Right atrium auricular region (tissue), 2 donors: ENCODE measurements at regions not wholly inside any gene's neighbourhood (a gene's known extent, or its start where the extent isn't known, plus 50 kb on each side); places are given as distances from the start of the nearest gene placed in this dataset.

Experiments
- DNase-seq: peaks from one replicate; pipeline ENCODE4 v3.0.0-alpha.2; 2019; ENCODE audit warnings: low spot score
- H3K27ac ChIP-seq, 2 donors: fragments of 200-600 bp; sonication (generic); 1 replicate in 1 of 2; 2 replicates in 1 of 2; pipeline ENCODE4 v1.5.1; 2016 to 2019
- H3K27me3 ChIP-seq, 2 donors: fragments of 200-600 bp; sonication (generic); one replicate each; pipeline versions ENCODE4 v1.5.1 to v1.6.0; 2017 to 2019
- H3K36me3 ChIP-seq: fragments of 200-600 bp; sonication (generic); one replicate; pipeline ENCODE4 v1.5.1; 2016
- H3K4me1 ChIP-seq, 2 donors: fragments of 200-600 bp; sonication (generic); one replicate each; pipeline versions ENCODE4 v1.5.1 to v1.6.0; 2017 to 2019
- H3K4me3 ChIP-seq, 2 donors: fragments of 200-600 bp; sonication (generic); 1 replicate in 1 of 2; 2 replicates in 1 of 2; pipeline ENCODE4 v1.5.1; 2017 to 2019; ENCODE audit warnings: mild to moderate bottlenecking in 1 of 2, moderate library complexity in 1 of 2
- H3K9me3 ChIP-seq, 2 donors: fragments of 200-600 bp; sonication (generic); one replicate each; pipeline ENCODE4 v1.5.1; 2019
- CTCF ChIP-seq, 2 donors: fragments of 200-600 bp; sonication (generic); IDR thresholded peaks; one replicate each; pipeline ENCODE4 v1.5.1; 2019; ENCODE audit warnings: antibody characterized with exemption in 2 of 2

- no peaks in the 10 kb centered on the region for H3K9me3 ChIP-seq
- DNase-seq = peak; percentile 92
- no peak overlapping the region for H3K4me3 ChIP-seq
- H3K36me3 ChIP-seq = no peaks in the 10 kb centered on the region
- H3K27me3 ChIP-seq = no peaks in the 10 kb centered on the region
- TF ChIP-seq CTCF (IDR thresholded peaks at IDR 0.05) = no peak
- peak overlapping the region; percentile 18 to 19 for H3K27ac ChIP-seq
- H3K4me1 ChIP-seq = peaks cover 3 to 41% of the 10 kb centered on the region in 2 donors
Measured at GRCh38 chr3:193982258-193982659, 153.7 kb upstream of the HES1 start.

GRCh38 chr3:193983846-193984818 is 151.8 kb upstream of the HES1 start:
- TF ChIP-seq CTCF (IDR thresholded peaks at IDR 0.05) = no peak
- no peaks in the 10 kb centered on the region for H3K36me3 ChIP-seq
- no peaks in the 10 kb centered on the region for H3K27me3 ChIP-seq
- H3K9me3 ChIP-seq = no peaks in the 10 kb centered on the region
- peaks cover 3 to 44% of the 10 kb centered on the region in 2 donors for H3K4me1 ChIP-seq
- no peak for DNase-seq
- peak overlapping the region in 1 of 2 donors; percentile 6 for H3K27ac ChIP-seq
- no peak overlapping the region for H3K4me3 ChIP-seq

GRCh38 chr3:193984876-193985275 is 151.1 kb upstream of the HES1 start:
- no peaks in the 10 kb centered on the region for H3K27me3 ChIP-seq
- H3K27ac ChIP-seq = no peak overlapping the region
- H3K36me3 ChIP-seq = no peaks in the 10 kb centered on the region
- H3K4me1 ChIP-seq = peaks cover 3 to 44% of the 10 kb centered on the region in 2 donors
- H3K4me3 ChIP-seq = no peak overlapping the region
- DNase-seq = no peak
- peaks cover 0 to 4% of the 10 kb centered on the region in 2 donors for H3K9me3 ChIP-seq
- TF ChIP-seq CTCF (IDR thresholded peaks at IDR 0.05) = no peak

GRCh38 chr3:193987186-193987585 is 148.8 kb upstream of the HES1 start:
- no peaks in the 10 kb centered on the region for H3K27me3 ChIP-seq
- H3K4me1 ChIP-seq = peaks cover 3 to 26% of the 10 kb centered on the region in 2 donors
- no peak for DNase-seq
- no peaks in the 10 kb centered on the region for H3K36me3 ChIP-seq
- no peak overlapping the region for H3K4me3 ChIP-seq
- no peak overlapping the region for H3K27ac ChIP-seq
- H3K9me3 ChIP-seq = peaks cover 0 to 15% of the 10 kb centered on the region in 2 donors
- no peak for TF ChIP-seq CTCF (IDR thresholded peaks at IDR 0.05)

GRCh38 chr3:193989186-193989585 is 146.8 kb upstream of the HES1 start:
- Histone ChIP-seq H3K36me3 (no peaks in the 10 kb centered on the region), H3K9me3 (peaks cover 0 to 15% of the 10 kb centered on the region in 2 donors), H3K27me3 (no peaks in the 10 kb centered on the region), H3K27ac (no peak overlapping the region), H3K4me3 (no peak overlapping the region), H3K4me1 (peaks cover 0 to 7% of the 10 kb centered on the region in 2 donors)
- TF ChIP-seq CTCF (IDR thresholded peaks at IDR 0.05) = no peak
- DNase-seq = no peak
